ENCODE measurements at regions not wholly inside any gene's neighbourhood (a gene's known extent, or its start where the extent isn't known, plus 50 kb on each side); places are given as distances from the start of the nearest gene placed in this dataset.

- peaks cover 3 to 7% of the 10 kb centered on the region in 2 donors for H3K27me3 ChIP-seq (ENCODE audit: control insufficient read depth in 1 of 2, insufficient read depth in 2 of 2, low read length in 2 of 2)
- no peaks in the 10 kb centered on the region for H3K9me3 ChIP-seq (ENCODE audit: control insufficient read depth in 2 of 2, low read length in 2 of 2)
- H3K9ac ChIP-seq (ENCODE audit: low read length in 2 of 2), result no peak overlapping the region
- H3K4me1 ChIP-seq (ENCODE audit: control insufficient read depth, insufficient read depth, low read length), result peaks cover 11% of the 10 kb centered on the region
- no peaks in the 10 kb centered on the region for H3K36me3 ChIP-seq (ENCODE audit: control insufficient read depth in 2 of 2, insufficient read depth in 2 of 2, low read length in 2 of 2)
- H3K4me3 ChIP-seq (ENCODE audit: low read length in 2 of 2), result no peak overlapping the region
- no peak overlapping the region for H3K27ac ChIP-seq (ENCODE audit: low read length)
These were observed 212.3 kb downstream of the ERMARD start for GRCh38 chr6:169963581-169964297.

GRCh38 chr6:169962604-169963469 is 211.4 kb downstream of the ERMARD start:
- peak overlapping the region in 1 of 2 donors; percentile 69 for H3K4me3 ChIP-seq (ENCODE audit: low read length in 2 of 2)
- H3K9ac ChIP-seq (ENCODE audit: low read length in 2 of 2), result peak overlapping the region in 1 of 2 donors; percentile 12
- H3K36me3 ChIP-seq (ENCODE audit: control insufficient read depth in 2 of 2, insufficient read depth in 2 of 2, low read length in 2 of 2), result no peaks in the 10 kb centered on the region
- H3K27me3 ChIP-seq (ENCODE audit: control insufficient read depth in 1 of 2, insufficient read depth in 2 of 2, low read length in 2 of 2), result peaks cover 4 to 7% of the 10 kb centered on the region in 2 donors
- peaks cover 11% of the 10 kb centered on the region for H3K4me1 ChIP-seq (ENCODE audit: control insufficient read depth, insufficient read depth, low read length)
- no peaks in the 10 kb centered on the region for H3K9me3 ChIP-seq (ENCODE audit: control insufficient read depth in 2 of 2, low read length in 2 of 2)
- no peak overlapping the region for H3K27ac ChIP-seq (ENCODE audit: low read length)

- Histone ChIP-seq H3K27ac (ENCODE audit: low read length) (no peak overlapping the region), H3K36me3 (ENCODE audit: control insufficient read depth in 2 of 2, insufficient read depth in 2 of 2, low read length in 2 of 2) (no peaks in the 10 kb centered on the region), H3K4me3 (ENCODE audit: low read length in 2 of 2) (peak overlapping the region; percentile 56 to 69), H3K9me3 (ENCODE audit: control insufficient read depth in 2 of 2, low read length in 2 of 2) (no peaks in the 10 kb centered on the region), H3K4me1 (ENCODE audit: control insufficient read depth, insufficient read depth, low read length) (peaks cover 11% of the 10 kb centered on the region), H3K27me3 (ENCODE audit: control insufficient read depth in 1 of 2, insufficient read depth in 2 of 2, low read length in 2 of 2) (peaks cover 4 to 9% of the 10 kb centered on the region in 2 donors), H3K9ac (ENCODE audit: low read length in 2 of 2) (peak overlapping the region; percentile 12 to 29)
These were observed 210.5 kb downstream of the ERMARD start for GRCh38 chr6:169961772-169962561.

GRCh38 chr6:169960886-169961611 is 209.6 kb downstream of the ERMARD start:
- no peaks in the 10 kb centered on the region for H3K9me3 ChIP-seq (ENCODE audit: control insufficient read depth in 2 of 2, low read length in 2 of 2)
- peaks cover 4 to 9% of the 10 kb centered on the region in 2 donors for H3K27me3 ChIP-seq (ENCODE audit: control insufficient read depth in 1 of 2, insufficient read depth in 2 of 2, low read length in 2 of 2)
- peak overlapping the region in 1 of 2 donors; percentile 12 for H3K9ac ChIP-seq (ENCODE audit: low read length in 2 of 2)
- H3K27ac ChIP-seq (ENCODE audit: low read length), result no peak overlapping the region
- H3K4me3 ChIP-seq (ENCODE audit: low read length in 2 of 2), result peak overlapping the region in 1 of 2 donors; percentile 69
- H3K36me3 ChIP-seq (ENCODE audit: control insufficient read depth in 2 of 2, insufficient read depth in 2 of 2, low read length in 2 of 2), result no peaks in the 10 kb centered on the region
- peaks cover 11% of the 10 kb centered on the region for H3K4me1 ChIP-seq (ENCODE audit: control insufficient read depth, insufficient read depth, low read length)

GRCh38 chr6:169960521-169960885 is 209.1 kb downstream of the ERMARD start:
- Histone ChIP-seq H3K27ac (ENCODE audit: low read length) (no peak overlapping the region), H3K36me3 (ENCODE audit: control insufficient read depth in 2 of 2, insufficient read depth in 2 of 2, low read length in 2 of 2) (no peaks in the 10 kb centered on the region), H3K27me3 (ENCODE audit: control insufficient read depth in 1 of 2, insufficient read depth in 2 of 2, low read length in 2 of 2) (peaks cover 4 to 9% of the 10 kb centered on the region in 2 donors), H3K4me3 (ENCODE audit: low read length in 2 of 2) (no peak overlapping the region), H3K4me1 (ENCODE audit: control insufficient read depth, insufficient read depth, low read length) (peaks cover 11% of the 10 kb centered on the region), H3K9me3 (ENCODE audit: control insufficient read depth in 2 of 2, low read length in 2 of 2) (no peaks in the 10 kb centered on the region), H3K9ac (ENCODE audit: low read length in 2 of 2) (no peak overlapping the region)

GRCh38 chr6:169960003-169960344 is 208.6 kb downstream of the ERMARD start:
- Histone ChIP-seq H3K9me3 (ENCODE audit: control insufficient read depth in 2 of 2, low read length in 2 of 2) (no peaks in the 10 kb centered on the region), H3K4me3 (ENCODE audit: low read length in 2 of 2) (no peak overlapping the region), H3K9ac (ENCODE audit: low read length in 2 of 2) (no peak overlapping the region), H3K27ac (ENCODE audit: low read length) (no peak overlapping the region), H3K27me3 (ENCODE audit: control insufficient read depth in 1 of 2, insufficient read depth in 2 of 2, low read length in 2 of 2) (peaks cover 4 to 9% of the 10 kb centered on the region in 2 donors), H3K4me1 (ENCODE audit: control insufficient read depth, insufficient read depth, low read length) (peaks cover 11% of the 10 kb centered on the region), H3K36me3 (ENCODE audit: control insufficient read depth in 2 of 2, insufficient read depth in 2 of 2, low read length in 2 of 2) (no peaks in the 10 kb centered on the region)

GRCh38 chr6:169959136-169960002 is 207.9 kb downstream of the ERMARD start:
- H3K36me3 ChIP-seq (ENCODE audit: control insufficient read depth in 2 of 2, insufficient read depth in 2 of 2, low read length in 2 of 2), result no peaks in the 10 kb centered on the region
- peaks cover 11% of the 10 kb centered on the region for H3K4me1 ChIP-seq (ENCODE audit: control insufficient read depth, insufficient read depth, low read length)
- peak overlapping the region in 1 of 2 donors; percentile 29 for H3K9ac ChIP-seq (ENCODE audit: low read length in 2 of 2)
- H3K27me3 ChIP-seq (ENCODE audit: control insufficient read depth in 1 of 2, insufficient read depth in 2 of 2, low read length in 2 of 2), result peaks cover 4 to 9% of the 10 kb centered on the region in 2 donors
- no peaks in the 10 kb centered on the region for H3K9me3 ChIP-seq (ENCODE audit: control insufficient read depth in 2 of 2, low read length in 2 of 2)
- peak overlapping the region in 1 of 2 donors; percentile 35 for H3K4me3 ChIP-seq (ENCODE audit: low read length in 2 of 2)
- H3K27ac ChIP-seq (ENCODE audit: low read length), result no peak overlapping the region

- Histone ChIP-seq H3K36me3 (ENCODE audit: control insufficient read depth in 2 of 2, insufficient read depth in 2 of 2, low read length in 2 of 2) (no peaks in the 10 kb centered on the region), H3K27me3 (ENCODE audit: control insufficient read depth in 1 of 2, insufficient read depth in 2 of 2, low read length in 2 of 2) (peaks cover 4 to 11% of the 10 kb centered on the region in 2 donors), H3K4me3 (ENCODE audit: low read length in 2 of 2) (no peak overlapping the region), H3K4me1 (ENCODE audit: control insufficient read depth, insufficient read depth, low read length) (peaks cover 11% of the 10 kb centered on the region), H3K9ac (ENCODE audit: low read length in 2 of 2) (no peak overlapping the region), H3K9me3 (ENCODE audit: control insufficient read depth in 2 of 2, low read length in 2 of 2) (no peaks in the 10 kb centered on the region), H3K27ac (ENCODE audit: low read length) (no peak overlapping the region)
These were observed 207.1 kb downstream of the ERMARD start for GRCh38 chr6:169958510-169958909.

- no peak overlapping the region for H3K9ac ChIP-seq (ENCODE audit: low read length in 2 of 2)
- peaks cover 4 to 11% of the 10 kb centered on the region in 2 donors for H3K27me3 ChIP-seq (ENCODE audit: control insufficient read depth in 1 of 2, insufficient read depth in 2 of 2, low read length in 2 of 2)
- H3K4me1 ChIP-seq (ENCODE audit: control insufficient read depth, insufficient read depth, low read length), result peaks cover 11% of the 10 kb centered on the region
- no peak overlapping the region for H3K4me3 ChIP-seq (ENCODE audit: low read length in 2 of 2)
- H3K9me3 ChIP-seq (ENCODE audit: control insufficient read depth in 2 of 2, low read length in 2 of 2), result peaks cover 0 to 3% of the 10 kb centered on the region in 2 donors
- H3K27ac ChIP-seq (ENCODE audit: low read length), result no peak overlapping the region
- H3K36me3 ChIP-seq (ENCODE audit: control insufficient read depth in 2 of 2, insufficient read depth in 2 of 2, low read length in 2 of 2), result no peaks in the 10 kb centered on the region
These were observed 206.0 kb downstream of the ERMARD start for GRCh38 chr6:169957351-169957963.
